Transverse colon (tissue), 4 donors: ENCODE measurements at regions not wholly inside any gene's neighbourhood (a gene's known extent, or its start where the extent isn't known, plus 50 kb on each side); places are given as distances from the start of the nearest gene placed in this dataset.
"Not testable (repeated sequence)": the region's sequence is repeated elsewhere in the genome, so short reads cannot be mapped to it uniquely, and the experiment has no call there.

Experiments used
- DNase-seq: peaks from one replicate; pipeline ENCODE4 v3.0.0-alpha.2; 2019
- H3K27ac ChIP-seq, 4 donors: fragments of 200-600 bp; sonication (generic); 2 replicates each; pipeline ENCODE4 v1.5.1; 2016 to 2018; ENCODE audit warnings: inconsistent platforms in 4 of 4
- H3K27me3 ChIP-seq: fragments of 200-600 bp; sonication (generic); 2 replicates; pipeline ENCODE4 v1.5.1; 2017; ENCODE audit warnings: inconsistent platforms
- H3K36me3 ChIP-seq, 4 donors: fragments of 200-600 bp; sonication (generic); 2 replicates each; pipeline ENCODE4 v1.5.1; 2017 to 2019; ENCODE audit warnings: inconsistent platforms in 4 of 4
- H3K4me1 ChIP-seq, 4 donors: fragments of 200-600 bp; sonication (generic); 2 replicates each; pipeline ENCODE4 v1.5.1; 2017 to 2020; ENCODE audit warnings: inconsistent platforms in 4 of 4
- H3K4me3 ChIP-seq, 4 donors: fragments of 200-600 bp; sonication (generic); 1 replicate in 1 of 4; 2 replicates in 3 of 4; pipeline versions ENCODE4 v1.5.1 to v1.6.1; 2017 to 2019; ENCODE audit warnings: inconsistent platforms in 4 of 4
- H3K9me3 ChIP-seq, 2 donors: fragments of 200-600 bp; sonication (generic); 2 replicates each; pipeline ENCODE4 v1.5.1; 2017 to 2019; ENCODE audit warnings: inconsistent platforms in 2 of 2
- EP300 ChIP-seq: sonication (generic); formaldehyde crosslinking; IDR thresholded peaks from one replicate; pipeline ENCODE4 v1.6.1; 2017; ENCODE audit warnings: antibody characterized with exemption, low read depth
- POLR2A ChIP-seq: fragments of 450-650 bp; IDR thresholded peaks from one replicate; pipeline ENCODE4 v1.6.1; 2016; ENCODE audit warnings: antibody characterized with exemption, mild to moderate bottlenecking, moderate library complexity
- POLR2AphosphoS5 ChIP-seq, 3 donors: sonication (generic); formaldehyde crosslinking; IDR thresholded peaks; one replicate each; pipeline ENCODE4 v1.6.1; 2016; ENCODE audit warnings: antibody characterized with exemption in 3 of 3
- WGBS, 2 donors: methylation state at CpG; one replicate each; pipeline ENCODE4 v1.1.5; 2018; ENCODE audit warnings: low coverage in 1 of 2; 5-methylcytosine and 5-hydroxymethylcytosine counted together
- in situ Hi-C, 4 donors: fragments of 200-750 bp; cut with MboI; loops; one replicate each; pipeline versions ENCODE4 v1.15.0 to v1.15.1; 2017; ENCODE audit warnings: low sequenced_read_pairs in 3 of 4, low pct_ligation_motif_present in 1 of 4, low pct_unique_long_range_greater_than_20kb in 1 of 4
- intact Hi-C: fragments of 100-400 bp; cut with DNase I; formaldehyde crosslinking; loops from one replicate; pipeline ENCODE4 v1.15.1; 2023; ENCODE audit warnings: low total_unique reads
- TF ChIP-seq, protein P1 (sequence below), 5 experiments: fragments of 200-600 bp in 3 of 5; fragments of 450-650 bp in 2 of 5; sonication (generic) in 3 of 5; IDR thresholded peaks; 1 replicate in 2 of 5; 2 replicates in 3 of 5; pipeline ENCODE4 v1.5.1; 2016 to 2017; ENCODE audit warnings: antibody characterized with exemption in 5 of 5, inconsistent platforms in 3 of 5, mild to moderate bottlenecking in 2 of 5, moderate library complexity in 1 of 5

DNA sequence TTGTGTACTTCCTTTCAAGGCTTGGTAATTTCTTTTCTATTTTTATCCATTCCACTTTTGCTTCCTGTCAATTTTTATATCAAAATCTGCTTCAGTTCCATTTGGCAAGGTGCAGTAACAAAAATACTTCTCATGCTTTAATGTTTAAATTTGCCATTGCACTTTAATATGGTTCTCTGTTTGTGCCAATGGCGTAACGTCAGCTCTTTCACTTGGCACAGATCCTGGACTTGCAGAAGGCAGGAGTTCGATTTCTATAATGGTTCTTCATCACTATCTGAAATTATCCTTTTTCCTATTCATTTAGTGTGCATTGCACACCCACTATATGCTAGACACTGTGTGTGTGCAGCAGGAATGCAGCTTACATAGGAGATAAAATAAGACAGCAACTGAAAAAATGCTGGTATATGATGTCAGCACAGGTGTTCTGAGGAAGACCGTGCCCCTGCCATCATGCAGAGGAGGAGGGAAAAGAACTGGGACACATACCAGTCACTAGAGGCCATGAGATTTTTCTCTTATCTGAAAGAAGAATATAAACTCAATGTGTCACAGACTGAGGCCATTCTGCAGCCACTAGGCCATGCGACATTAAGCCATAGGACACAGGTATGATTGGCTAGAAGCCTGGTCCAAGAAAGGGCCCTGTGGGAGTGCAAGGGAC lies 298.2 kb downstream of the RPAP3 start:
- Histone ChIP-seq H3K27ac (no peak overlapping the region), H3K27me3 (no peaks in the 10 kb centered on the region), H3K4me1 (peaks cover 0 to 5% (median 0%) of the 10 kb centered on the region in 4 donors), H3K36me3 (no peaks in the 10 kb centered on the region), H3K4me3 (no peak overlapping the region), H3K9me3 (no peaks in the 10 kb centered on the region)
- 64 to 100% methylated on average over 2 to 5 of the region's 5 CpGs for WGBS, 2 donors
- TF ChIP-seq POLR2AphosphoS5 (IDR thresholded peaks at IDR 0.05) (no peak), POLR2A (no peak), EP300 (no peak)
- intact Hi-C loops = no loop called here
- in situ Hi-C loops = no loop called here
- DNase-seq = no peak

DNA sequence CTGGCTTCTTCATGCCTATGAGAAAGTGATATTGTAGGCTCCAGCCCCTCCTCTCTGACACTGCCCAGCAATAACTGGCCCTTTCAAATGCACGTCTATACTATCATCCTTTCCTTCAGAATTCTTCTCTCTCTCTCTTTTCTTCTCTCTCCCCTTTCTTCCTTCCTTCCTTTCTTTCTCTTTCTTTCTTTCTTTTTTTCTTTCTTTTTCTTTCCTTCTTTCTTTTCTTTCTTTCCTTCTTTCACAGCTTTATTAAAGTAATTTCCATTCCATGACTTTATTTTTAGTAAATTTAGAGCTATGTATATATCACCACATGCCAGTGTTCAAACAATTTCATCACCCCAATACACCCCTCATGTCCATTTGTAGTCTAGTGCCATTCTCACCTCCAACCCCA lies 302.1 kb downstream of the RPAP3 start:
- peaks cover 0 to 3% of the 10 kb centered on the region in 2 donors for H3K9me3 ChIP-seq
- 83 to 89% methylated on average over 1 of the region's 1 CpG for WGBS, 2 donors
- no peak overlapping the region for H3K27ac ChIP-seq
- in situ Hi-C loops (no loop called here), intact Hi-C loops (no loop called here)
- DNase-seq = no peak
- H3K4me1 ChIP-seq = peaks cover 0 to 5% (median 0%) of the 10 kb centered on the region in 4 donors
- H3K36me3 ChIP-seq = no peaks in the 10 kb centered on the region
- TF ChIP-seq, protein P1, sequence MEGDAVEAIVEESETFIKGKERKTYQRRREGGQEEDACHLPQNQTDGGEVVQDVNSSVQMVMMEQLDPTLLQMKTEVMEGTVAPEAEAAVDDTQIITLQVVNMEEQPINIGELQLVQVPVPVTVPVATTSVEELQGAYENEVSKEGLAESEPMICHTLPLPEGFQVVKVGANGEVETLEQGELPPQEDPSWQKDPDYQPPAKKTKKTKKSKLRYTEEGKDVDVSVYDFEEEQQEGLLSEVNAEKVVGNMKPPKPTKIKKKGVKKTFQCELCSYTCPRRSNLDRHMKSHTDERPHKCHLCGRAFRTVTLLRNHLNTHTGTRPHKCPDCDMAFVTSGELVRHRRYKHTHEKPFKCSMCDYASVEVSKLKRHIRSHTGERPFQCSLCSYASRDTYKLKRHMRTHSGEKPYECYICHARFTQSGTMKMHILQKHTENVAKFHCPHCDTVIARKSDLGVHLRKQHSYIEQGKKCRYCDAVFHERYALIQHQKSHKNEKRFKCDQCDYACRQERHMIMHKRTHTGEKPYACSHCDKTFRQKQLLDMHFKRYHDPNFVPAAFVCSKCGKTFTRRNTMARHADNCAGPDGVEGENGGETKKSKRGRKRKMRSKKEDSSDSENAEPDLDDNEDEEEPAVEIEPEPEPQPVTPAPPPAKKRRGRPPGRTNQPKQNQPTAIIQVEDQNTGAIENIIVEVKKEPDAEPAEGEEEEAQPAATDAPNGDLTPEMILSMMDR (IDR thresholded peaks at IDR 0.05) = no peak
- no peak for TF ChIP-seq POLR2AphosphoS5 (IDR thresholded peaks at IDR 0.05)
- no peak for TF ChIP-seq POLR2A
- no peak for TF ChIP-seq EP300
- H3K4me3 ChIP-seq = no peak overlapping the region
- H3K27me3 ChIP-seq = no peaks in the 10 kb centered on the region

DNA sequence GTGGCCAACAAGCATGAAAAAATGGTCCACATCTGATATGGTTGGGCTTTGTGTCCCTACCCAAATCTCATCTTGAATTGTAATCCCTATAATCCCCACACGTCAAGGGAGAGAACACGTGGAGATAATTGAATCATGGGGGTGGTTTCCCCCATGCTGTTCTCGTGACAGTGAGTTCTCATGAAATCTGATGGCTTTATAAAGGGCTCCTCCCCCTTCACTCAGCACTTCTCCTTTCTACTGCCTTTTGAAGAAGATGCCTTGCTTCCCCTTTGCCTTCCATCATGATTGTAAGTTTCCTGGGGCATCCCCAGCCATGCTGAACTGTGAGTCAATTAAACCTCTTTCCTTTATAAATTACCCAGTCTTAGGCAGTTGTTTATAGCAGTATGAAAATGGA lies 304.6 kb downstream of the RPAP3 start:
- H3K4me3 ChIP-seq, H3K9me3 ChIP-seq, in situ Hi-C loops, intact Hi-C loops, H3K27me3 ChIP-seq, H3K36me3 ChIP-seq, H3K27ac ChIP-seq, DNase-seq, H3K4me1 ChIP-seq: not testable (repeated sequence)
- WGBS, 2 donors = 53 to 70% methylated on average over 3 of the region's 3 CpGs

DNA sequence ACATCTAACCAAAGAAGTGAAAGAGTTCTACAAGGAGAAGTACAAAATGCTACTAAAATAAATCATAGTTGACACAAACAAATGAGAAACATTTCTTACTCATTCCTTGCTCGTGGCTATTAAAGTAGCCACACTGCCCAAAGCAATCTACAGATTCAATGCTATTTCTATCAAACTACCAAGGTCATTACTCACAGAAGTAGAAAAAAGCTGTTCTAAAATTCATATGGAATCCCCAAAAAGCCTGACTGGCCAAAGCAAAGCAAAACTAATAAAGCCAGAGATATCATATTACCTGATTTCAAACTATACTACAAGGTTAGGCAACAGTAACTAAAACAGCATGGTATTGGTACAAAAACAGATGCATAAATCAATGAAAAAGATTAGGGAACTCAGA lies 305.6 kb downstream of the RPAP3 start:
- H3K4me3 ChIP-seq = no peak overlapping the region
- TF ChIP-seq POLR2AphosphoS5 (IDR thresholded peaks at IDR 0.05) (no peak), POLR2A (no peak), EP300 (no peak)
- TF ChIP-seq, protein P1 (IDR thresholded peaks at IDR 0.05) = no peak
- H3K36me3 ChIP-seq = no peaks in the 10 kb centered on the region
- in situ Hi-C loops (no loop called here), intact Hi-C loops (no loop called here)
- no peak for DNase-seq
- WGBS, 2 donors = 56 to 71% methylated on average over 1 of the region's 1 CpG
- H3K9me3 ChIP-seq = peaks cover 0 to 6% of the 10 kb centered on the region in 2 donors
- no peaks in the 10 kb centered on the region for H3K4me1 ChIP-seq
- no peaks in the 10 kb centered on the region for H3K27me3 ChIP-seq
- no peak overlapping the region for H3K27ac ChIP-seq

DNA sequence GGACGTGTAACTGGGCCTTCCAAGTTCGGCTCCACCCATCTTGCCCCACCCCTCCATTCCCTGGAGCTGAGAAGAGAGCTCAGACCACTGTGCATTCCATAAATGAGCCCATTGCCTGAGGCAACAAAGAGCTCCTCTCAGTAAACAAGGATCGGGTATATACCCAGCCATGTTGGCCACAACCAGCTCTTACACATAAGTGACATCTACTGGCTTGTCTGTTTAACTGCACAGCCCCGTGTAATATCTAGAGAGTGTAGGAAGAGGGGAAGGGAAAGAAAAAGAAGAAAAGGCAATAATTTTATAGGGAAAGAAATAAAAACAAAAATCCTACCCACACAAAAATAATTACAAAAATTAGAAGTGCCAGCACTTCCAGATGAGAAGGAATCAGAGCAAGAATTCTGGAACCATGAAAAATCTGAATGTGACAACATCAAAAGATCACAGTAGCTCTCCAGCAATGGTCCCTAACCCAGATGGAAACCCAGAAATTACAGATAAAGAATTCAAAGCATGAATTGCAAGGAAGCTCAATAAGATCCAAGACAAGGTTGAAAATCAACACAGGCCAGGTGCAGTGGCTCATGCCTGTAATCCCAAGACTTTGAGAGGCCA lies 308.1 kb downstream of the RPAP3 start:
- 33 to 53% methylated on average over 1 to 4 of the region's 4 CpGs for WGBS, 2 donors

More for the DNA sequence above, 308.1 kb downstream of the RPAP3 start:
- intact Hi-C loops = no loop called here
- Histone ChIP-seq H3K4me3 (no peak overlapping the region), H3K27ac (no peak overlapping the region), H3K27me3 (no peaks in the 10 kb centered on the region), H3K36me3 (no peaks in the 10 kb centered on the region), H3K4me1 (peaks cover 0 to 5% (median 2%) of the 10 kb centered on the region in 4 donors), H3K9me3 (peaks cover 0 to 6% of the 10 kb centered on the region in 2 donors)
- no peak for DNase-seq
- TF ChIP-seq POLR2A (no peak), EP300 (no peak)
- TF ChIP-seq, protein P1 (IDR thresholded peaks at IDR 0.05) = peak in 4 of 5 experiments; percentile 19 to 47 (median 29)
- in situ Hi-C loops = loop anchor here in 1 of 4 donors (10.0 kb wide), 1 partner anchor 363 kb away; no protein-coding TSS in a partner anchor
